Glomerular endothelial cell (primary cell): ENCODE measurements at regions not wholly inside any gene's neighbourhood (a gene's known extent, or its start where the extent isn't known, plus 50 kb on each side); places are given as distances from the start of the nearest gene placed in this dataset.

Experiments used
- DNase-seq: peaks from one replicate; pipeline ENCODE4 v3.0.0-alpha.2; 2011; ENCODE audit warnings: low read depth, low spot score; ENCODE audit errors: extremely low read depth

DNA sequence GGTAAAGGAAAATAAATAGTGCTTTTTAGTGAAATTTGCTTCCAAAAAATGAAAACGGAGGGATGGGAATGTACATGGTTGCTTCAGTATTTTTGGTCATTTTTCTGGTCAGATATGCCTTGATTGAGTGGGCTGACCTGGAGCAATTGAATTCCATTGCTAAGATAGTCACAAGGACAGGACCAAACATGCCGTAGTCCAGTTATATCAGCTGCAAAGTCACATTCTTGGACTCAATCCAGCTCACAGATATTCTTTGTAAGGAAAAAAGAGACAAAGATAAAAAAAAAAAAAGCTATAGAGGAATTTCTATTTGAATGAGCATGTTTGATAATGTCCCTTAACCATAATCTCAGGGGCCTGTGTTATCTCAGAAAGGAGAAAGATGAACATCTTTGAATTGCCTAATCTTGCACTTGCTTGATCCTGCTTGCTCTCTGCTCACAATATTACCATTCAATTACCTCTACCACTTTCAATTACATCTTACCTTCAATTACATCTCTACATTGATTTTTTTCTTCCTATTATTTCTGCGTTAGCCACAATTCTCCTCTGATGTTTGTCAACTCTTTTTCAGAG lies 75.4 kb upstream of the PACRGL start:
- no peak for DNase-seq

DNA sequence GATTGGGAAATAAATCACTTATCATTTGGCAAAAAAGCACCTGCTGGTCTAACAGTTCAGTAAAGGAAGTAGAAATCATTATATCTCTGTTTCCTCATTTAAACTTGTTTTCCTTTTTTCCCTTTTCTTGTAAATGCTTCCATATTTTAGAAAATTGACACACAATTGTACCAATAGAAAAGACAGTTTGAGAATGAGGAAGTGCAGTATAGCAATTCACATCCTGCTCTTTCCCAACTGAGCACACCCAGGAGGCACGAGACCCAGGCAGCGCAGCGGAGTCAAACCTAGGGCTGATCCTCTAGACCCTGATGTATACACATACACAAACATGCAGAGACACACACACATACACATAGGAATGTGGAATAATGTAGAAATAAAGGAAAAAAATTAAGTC lies 74.8 kb upstream of the PACRGL start:
- DNase-seq = no peak

DNA sequence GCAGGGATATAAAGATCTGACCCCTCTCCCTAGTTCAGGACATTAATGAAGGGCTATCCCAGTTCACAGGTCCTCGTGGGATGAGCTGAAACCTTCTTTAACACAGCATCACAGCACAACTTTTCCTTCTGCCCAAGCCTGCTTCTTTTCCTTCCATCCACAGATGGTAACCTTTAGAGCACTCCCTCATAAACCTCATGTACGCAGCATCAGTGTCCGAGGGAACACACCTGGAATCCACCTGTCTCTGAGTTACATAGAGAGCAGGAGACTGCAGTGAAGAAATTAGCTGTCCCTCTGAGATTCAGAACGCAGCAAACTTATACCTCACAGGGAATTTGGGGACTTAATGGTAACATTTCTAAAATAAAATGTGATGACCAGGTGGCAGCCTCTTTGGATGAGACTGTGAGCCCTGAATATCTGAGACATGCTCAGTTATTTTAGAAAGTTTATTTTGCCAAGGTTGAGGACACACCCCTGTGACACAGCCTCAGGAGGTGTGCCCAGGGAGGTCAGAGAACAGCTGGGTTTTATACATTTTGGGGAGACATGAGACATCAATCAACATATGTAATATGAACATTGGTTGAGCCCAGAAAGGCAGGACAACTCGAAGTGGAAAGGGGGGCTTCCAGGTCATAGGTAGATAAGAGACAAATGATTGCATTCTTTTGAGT lies 73.8 kb upstream of the PACRGL start:
- no peak for DNase-seq

DNA sequence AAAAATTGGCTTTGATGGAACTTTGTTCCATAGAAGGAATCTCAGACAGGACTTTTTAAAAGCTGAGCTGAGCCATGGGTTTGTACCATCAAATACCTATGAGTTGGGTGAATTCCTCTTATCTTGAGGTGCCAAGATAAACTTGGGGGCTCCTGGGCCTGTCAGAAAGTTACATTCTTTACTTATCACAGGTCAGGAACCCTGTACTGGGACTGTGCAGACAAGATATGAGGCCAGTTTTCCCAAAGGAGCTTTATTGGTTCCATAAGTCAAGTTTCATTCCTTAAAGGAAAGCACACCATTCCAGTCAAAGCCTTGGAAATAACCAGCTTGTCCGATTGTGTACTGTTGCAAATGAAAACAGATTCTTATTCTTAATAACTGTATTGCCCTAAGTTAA lies 72.4 kb upstream of the PACRGL start:
- DNase-seq = no peak

DNA sequence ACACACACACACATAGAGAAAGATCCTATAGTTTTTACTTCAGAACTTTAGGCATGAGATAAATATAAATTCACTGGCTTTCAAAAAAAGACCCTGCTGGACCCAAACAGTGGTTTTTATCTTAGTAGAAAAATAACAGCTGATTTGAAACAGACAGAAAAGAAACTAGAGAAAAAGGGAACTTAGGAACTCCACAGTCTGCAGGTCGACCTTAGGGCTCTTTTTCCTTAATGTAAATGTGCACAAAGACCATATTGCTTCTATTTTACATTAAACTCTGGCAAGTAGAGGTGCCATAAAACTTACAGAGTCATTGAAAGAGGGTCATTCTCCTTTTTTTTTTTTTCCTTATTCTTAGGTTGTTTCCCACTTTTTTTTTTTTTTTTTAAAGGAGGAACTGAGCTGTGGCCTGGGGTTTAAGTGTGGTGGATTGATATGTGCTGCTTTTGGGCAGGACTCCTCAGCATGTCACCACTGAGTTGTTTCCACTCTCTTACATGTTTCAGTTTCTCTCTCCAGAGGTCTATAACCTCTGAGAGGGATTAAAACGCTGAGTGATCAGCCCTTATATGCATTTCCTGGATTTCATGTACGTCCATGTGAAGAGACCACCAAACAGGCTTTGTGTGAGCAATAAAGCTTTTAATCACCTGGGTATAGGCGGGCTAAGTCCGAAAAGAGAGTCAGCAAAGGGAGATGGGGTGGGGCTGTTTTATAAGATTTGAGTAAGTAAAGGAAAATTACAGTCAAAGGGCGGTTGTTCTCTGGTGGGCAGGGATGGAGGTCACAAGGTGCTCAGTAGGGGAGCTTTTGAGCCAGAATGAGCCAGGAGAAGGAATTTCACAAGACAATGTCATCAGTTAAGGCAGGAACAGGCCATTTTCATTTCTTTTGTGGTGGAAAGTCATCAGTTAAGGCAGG lies 70.8 kb upstream of the PACRGL start:
- DNase-seq = no peak

DNA sequence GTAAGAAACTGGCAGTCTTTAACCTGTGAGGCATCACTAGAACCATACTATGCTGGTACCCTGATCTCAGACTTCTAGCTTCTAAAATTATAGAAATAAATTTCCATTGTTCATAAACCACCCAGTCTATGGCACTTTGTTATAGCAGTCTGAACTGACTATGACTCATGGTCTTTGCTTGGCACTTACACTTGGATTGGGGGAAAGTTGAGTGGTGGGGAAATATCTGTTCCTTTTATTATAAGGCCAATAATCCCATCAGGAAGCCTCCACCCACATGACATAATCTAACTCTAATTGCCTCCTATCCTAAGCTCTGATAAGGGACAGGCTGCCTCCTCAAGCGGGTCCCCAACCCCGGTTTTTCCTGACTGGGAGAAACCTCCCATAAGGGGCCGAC lies 61.4 kb upstream of the PACRGL start:
- DNase-seq = no peak

DNA sequence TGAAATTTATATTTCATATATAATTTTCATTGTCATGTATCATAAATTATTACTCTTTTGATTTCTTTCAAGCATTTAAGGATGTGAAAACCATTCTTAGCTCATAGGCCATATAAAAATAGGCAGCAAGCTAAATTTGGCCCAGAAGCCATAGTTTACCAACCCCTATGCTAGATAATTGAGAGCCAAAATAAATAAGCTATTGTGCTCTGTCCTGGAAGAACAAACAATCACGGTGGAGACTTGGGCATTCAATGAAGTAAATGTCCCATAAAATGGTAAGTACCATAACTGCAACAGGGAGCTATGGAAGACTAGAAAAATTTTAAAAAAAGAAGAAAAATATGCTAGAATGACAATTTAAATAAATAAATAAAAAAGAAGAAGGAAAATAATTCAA lies 60.9 kb upstream of the PACRGL start:
- DNase-seq = no peak

DNA sequence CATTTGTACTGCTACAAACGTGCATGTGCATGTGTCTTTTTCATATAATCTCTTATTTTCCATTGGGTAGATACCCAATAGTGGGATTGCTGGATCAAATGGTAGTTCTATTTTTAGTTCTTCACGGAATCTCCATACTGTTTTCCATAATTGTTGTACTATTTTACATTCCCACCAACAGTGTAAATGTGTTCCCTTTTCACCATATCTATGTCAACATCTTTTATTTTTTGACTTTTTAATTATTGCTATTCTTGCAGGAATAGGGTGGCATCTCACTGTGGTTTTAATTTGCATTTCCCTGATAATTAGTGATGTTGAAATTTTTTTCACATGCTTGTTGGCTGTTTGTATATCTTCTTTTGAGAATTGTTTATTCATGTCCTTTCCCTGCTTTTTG lies 59.3 kb upstream of the PACRGL start:
- no peak for DNase-seq

DNA sequence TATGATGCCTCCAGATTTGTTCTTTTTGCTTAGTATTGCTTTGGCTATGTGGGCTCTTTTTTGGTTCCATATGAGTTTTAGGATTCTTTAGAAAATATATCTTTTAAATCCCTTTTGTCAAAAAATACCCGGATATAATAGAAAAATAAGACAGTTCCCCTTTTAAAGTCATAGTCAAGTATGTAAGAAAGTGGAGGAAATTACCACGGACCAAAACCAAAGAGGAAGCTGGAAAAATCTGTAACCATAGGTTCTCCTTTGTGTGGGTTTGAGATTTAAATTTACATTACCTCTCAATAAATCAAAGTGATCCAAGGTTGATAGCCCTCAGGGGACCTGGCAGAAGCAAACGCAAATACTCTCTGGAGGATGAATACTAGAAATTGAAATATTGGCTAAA lies 58.3 kb upstream of the PACRGL start:
- no peak for DNase-seq

DNA sequence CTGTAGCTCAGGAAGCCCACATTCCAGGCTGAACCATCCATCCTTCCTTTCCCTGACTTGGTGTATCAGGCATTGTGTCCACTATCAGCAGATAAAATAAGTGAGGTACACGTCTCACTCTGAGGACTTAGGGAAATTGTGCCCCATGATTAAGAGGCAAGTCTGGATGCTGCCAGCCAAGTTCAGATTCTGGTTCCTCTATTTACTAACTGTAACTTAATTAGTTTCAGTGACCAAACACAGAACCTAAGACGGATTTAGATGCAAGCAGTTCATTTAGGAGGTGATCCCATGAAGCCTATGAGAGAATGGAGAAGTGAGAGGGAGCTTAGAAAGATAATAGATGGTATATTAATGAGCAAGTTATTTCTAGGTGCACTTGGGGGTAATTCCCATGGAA lies 56.6 kb upstream of the PACRGL start:
- DNase-seq = no peak

DNA sequence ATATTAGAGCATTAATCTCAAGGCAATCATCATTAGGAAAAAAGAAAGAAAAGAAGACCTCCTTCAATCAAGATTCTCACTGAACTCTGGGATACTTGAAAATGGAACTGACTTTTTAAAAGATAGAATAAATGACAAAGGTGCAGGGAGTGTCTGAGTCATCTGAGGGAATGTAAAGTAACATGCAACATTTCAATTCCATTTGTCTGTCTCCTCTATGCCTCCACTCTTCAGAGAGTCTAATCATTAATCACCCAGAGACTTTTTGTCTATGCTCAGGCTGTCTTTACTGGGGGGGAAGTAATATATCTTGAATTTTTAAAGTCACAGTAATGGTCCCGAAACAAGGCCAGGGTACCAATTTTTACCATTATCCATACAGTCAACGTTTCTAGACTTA lies 55.0 kb upstream of the PACRGL start:
- no peak for DNase-seq

DNA sequence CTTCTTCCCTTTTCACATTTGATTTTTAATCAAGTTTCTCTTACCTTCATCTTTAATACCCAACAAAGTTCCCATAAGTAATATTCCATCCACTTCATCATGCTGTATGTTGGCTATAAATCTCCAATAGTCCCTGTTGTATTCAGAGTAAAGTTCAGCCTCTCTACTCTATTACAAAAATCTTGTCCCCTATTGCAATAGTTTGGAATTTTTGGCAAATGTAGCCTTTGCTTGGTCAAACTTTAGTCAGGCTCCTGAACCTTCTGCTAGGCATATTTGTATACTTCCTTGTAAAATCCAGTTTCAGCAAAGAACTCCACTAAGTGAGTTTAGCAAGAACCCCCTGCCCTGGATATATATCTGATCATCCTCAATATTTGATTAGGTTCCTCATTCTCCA lies 54.0 kb upstream of the PACRGL start:
- DNase-seq = no peak
